Stimulated activated CD4-positive, alpha-beta T cell treated with anti-CD3 and anti-CD28 coated beads, Interleukin-12 subunit alpha, Interleukin-12 subunit beta, amount 100 ng/mL, for 4 hours (primary cell): ENCODE measurements at regions not wholly inside any gene's neighbourhood (a gene's known extent, or its start where the extent isn't known, plus 50 kb on each side); places are given as distances from the start of the nearest gene placed in this dataset.

Source experiments
- DNase-seq: peaks from one replicate; pipeline ENCODE4 v3.0.0-alpha.2; 2020

- DNase-seq: no peak
Observed at GRCh38 chr5:167819406-167819805, 472.0 kb upstream of the WWC1 start.

GRCh38 chr5:167820101-167820990, 471.1 kb upstream of the WWC1 start:
- no peak for DNase-seq

GRCh38 chr5:167821151-167821550, 470.3 kb upstream of the WWC1 start:
- DNase-seq: no peak

- no peak for DNase-seq
Observed at GRCh38 chr5:167821669-167822068, 469.8 kb upstream of the WWC1 start.

- DNase-seq: no peak
Observed at GRCh38 chr5:167822241-167822640, 469.2 kb upstream of the WWC1 start.

GRCh38 chr5:167823405-167823804, 468.0 kb upstream of the WWC1 start:
- DNase-seq: no peak

- DNase-seq: no peak
Observed at GRCh38 chr5:167827766-167828165, 463.7 kb upstream of the WWC1 start.

- DNase-seq: no peak
Observed at GRCh38 chr5:167831754-167832504, 459.5 kb upstream of the WWC1 start.

- no peak for DNase-seq
Observed at GRCh38 chr5:167832609-167833008, 458.8 kb upstream of the WWC1 start.

GRCh38 chr5:167833456-167833855, 458.0 kb upstream of the WWC1 start:
- no peak for DNase-seq

- no peak for DNase-seq
Observed at GRCh38 chr5:167835146-167835545, 456.3 kb upstream of the WWC1 start.

GRCh38 chr5:167837127-167837526, 454.3 kb upstream of the WWC1 start:
- no peak for DNase-seq

GRCh38 chr5:167839065-167839464, 452.4 kb upstream of the WWC1 start:
- no peak for DNase-seq

- DNase-seq: no peak
Observed at GRCh38 chr5:167840527-167841130, 450.8 kb upstream of the WWC1 start.

- no peak for DNase-seq
Observed at GRCh38 chr5:167843881-167844572, 447.4 kb upstream of the WWC1 start.

GRCh38 chr5:167845952-167846351, 445.5 kb upstream of the WWC1 start:
- no peak for DNase-seq

GRCh38 chr5:167849874-167850273, 441.6 kb upstream of the WWC1 start:
- no peak for DNase-seq

- no peak for DNase-seq
Observed at GRCh38 chr5:167850911-167851310, 440.5 kb upstream of the WWC1 start.

- no peak for DNase-seq
Observed at GRCh38 chr5:167851416-167851815, 440.0 kb upstream of the WWC1 start.

- DNase-seq: no peak
Observed at GRCh38 chr5:167852515-167852914, 438.9 kb upstream of the WWC1 start.

GRCh38 chr5:167853421-167853820, 438.0 kb upstream of the WWC1 start:
- DNase-seq: no peak

GRCh38 chr5:167855818-167856217, 435.6 kb upstream of the WWC1 start:
- DNase-seq: no peak

GRCh38 chr5:167857321-167857720, 434.1 kb upstream of the WWC1 start:
- DNase-seq: no peak
